ENCODE measurements at regions not wholly inside any gene's neighbourhood (a gene's known extent, or its start where the extent isn't known, plus 50 kb on each side); places are given as distances from the start of the nearest gene placed in this dataset.
"Not testable (repeated sequence)": the region's sequence is repeated elsewhere in the genome, so short reads cannot be mapped to it uniquely, and the experiment has no call there.

DNA sequence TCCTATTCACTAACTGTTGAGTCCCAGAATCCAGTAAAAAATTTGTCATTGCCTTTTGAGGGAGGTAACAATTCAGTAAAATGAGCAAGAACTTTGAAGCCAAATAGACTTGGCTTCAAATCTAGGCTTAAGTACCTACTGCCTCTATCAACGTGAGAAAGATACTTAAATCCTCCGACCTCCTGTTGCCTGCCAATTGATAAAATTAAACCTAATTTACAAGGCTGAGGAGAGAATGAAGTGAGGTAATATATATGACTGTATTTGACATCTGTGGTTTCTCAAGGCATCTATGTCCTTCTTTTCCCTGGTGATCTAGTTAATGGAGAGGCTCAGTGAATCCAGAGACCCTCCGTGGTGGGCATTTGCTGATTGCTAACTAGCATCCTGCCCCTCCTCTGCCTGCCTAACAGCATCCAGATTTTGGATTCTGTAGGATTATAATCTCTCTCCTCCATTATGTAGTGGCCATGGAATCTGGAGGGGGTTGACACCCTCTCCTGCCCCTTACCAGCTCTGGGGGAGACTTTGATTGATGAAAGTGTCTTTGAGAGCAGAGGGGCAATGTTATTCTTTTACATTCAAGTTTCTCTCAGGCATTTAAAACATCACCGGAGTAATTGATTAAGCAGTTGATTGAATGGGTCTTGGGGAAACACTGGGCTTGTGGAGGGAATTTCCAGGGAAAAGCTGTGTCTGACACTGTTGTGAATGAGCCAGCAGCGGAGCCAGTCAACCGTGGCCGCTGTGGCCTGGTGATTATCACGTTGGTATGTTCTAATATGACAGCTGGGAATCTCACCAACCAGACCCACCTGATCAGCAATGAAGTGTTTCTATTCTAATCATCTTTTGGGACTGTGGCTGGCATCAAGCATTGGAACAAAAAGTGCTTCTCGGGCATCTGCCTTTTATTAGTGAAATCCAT, 140.7 kb upstream of the FAM78B start:
- peak; percentile 27 to 68 for DNase-seq

DNA sequence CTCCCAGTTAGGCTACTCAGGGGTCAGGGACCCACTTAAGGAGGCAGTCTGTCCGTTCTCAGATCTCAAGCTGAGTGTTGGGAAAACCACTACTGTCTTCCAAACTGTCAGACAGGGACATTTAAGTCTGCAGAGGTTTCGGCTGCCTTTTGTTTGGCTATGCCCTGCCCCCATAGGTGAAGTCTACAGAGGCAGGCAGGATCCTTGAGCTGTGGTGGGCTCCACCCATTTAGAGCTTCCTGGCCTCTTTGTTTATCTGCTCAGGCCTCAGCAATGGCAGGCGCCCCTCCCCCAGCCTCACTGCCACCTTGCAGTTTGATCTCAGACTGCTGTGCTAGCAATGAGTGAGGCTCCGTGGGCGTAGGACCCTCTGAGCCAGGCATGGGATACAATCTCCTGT, 149.5 kb upstream of the FAM78B start:
- not testable (repeated sequence) for DNase-seq

DNA sequence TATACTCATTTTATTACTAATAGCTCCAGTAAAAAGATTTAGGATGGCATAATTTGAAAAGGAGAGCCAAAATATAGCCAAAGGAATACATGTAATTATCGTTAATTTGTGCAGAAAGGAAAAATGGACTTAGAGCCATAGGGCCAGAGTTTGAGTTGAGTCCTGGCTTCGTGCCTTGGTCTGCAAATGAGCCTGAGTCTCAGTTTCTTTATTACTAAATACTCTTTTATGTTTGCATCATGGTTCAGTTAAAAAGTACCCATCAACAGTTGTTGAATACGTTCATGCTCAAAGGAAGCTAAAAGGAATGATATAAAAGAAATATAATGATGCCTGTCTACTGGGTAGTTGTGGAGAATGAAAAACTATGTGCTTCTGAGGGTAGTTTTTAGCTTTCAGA, 155.7 kb upstream of the FAM78B start:
- no peak for DNase-seq

DNA sequence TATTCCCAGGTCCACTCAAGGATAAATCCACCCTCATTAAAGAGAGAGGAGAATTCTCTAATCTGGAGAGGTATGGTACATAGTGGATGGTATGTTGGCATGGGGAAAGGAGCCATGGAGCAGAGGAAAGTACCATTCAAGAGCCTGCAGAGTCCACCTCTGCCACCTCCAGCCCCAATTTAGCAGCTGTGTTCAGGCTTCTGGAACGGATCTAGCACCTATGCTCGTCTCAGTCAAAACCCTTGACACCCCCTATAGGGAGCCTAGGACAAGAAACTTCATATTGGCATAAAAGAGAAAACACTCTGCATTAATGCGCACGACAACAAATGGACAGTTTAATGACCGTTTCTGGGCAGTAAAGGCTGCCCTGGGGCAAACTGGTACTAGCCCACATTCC, 161.1 kb upstream of the FAM78B start:
- DNase-seq, result no peak

DNA sequence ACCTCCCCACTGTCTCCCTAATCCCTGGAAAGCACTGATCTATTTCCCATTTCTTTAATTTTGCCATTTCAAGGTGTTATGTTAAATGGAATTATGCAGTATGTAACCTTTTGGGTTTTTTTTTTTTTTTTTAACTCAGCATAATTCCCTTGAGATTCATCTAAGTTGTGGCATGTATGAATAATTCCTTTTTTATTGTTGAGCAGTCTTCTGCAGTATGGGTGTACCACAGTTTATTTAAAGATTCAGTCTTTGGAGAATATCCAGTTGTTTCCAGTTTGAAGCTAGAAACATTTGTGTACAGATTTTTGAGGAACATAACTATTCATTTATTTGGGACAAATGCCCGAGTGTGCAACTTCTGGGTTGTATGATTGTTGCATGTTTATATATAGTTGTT, 162.2 kb upstream of the FAM78B start:
- DNase-seq, result no peak

DNA sequence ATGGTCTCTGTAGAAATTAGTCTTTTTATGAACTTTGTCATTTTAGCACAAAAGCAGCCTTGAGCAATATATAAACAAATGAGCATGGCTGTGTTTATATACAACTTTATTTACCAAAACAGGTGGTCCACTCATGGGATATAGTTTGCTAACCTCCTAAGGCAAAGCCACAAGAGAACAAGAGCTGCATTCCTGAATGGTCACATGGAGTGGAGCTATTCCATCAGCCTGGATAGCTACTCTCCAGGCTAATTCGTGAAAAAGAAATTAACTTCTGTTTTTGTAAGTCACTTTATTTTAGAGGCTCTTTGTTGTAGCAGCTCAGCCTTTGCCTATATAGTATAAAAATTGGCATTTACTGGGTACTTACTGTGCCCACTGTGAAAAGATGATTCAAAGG, 163.3 kb upstream of the FAM78B start:
- DNase-seq, result no peak

DNA sequence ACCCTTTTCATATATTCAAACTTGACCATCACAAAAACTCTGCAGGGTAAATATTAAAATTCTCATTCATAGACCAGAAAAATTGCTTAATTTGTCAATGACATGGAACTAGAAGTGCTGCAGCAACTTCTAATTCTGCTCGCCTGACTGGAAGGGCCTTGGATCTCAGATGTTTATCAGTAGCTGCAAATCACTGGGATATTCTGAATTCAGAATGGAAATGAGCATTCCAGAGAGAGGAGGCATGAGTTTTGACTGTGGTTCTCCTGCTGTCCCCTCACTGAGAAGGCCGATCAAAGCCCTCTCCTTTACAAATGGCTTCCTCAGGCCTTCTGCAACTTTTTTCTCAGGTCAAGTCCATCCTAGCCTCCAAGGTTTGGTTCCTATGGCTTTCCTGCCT, 171.3 kb upstream of the FAM78B start:
- no peak for DNase-seq

DNA sequence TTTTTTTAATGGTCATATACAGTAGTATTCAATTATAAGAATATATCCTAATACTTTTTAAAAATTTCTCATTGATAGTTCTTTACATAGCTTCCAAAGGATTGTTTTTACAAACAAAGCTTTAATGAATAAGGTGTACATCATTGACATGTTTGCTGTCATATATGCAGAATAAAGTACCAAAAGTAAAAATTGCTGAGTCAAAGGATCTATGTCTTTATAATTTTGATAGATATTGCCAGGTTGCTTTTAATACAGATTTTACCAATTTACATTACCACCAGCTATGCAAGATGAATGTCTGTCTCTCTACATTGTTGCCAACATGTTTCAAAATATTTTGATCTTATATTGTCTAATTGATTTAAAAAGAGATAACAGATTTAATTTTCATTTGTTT, 173.9 kb upstream of the FAM78B start:
- DNase-seq, result no peak

DNA sequence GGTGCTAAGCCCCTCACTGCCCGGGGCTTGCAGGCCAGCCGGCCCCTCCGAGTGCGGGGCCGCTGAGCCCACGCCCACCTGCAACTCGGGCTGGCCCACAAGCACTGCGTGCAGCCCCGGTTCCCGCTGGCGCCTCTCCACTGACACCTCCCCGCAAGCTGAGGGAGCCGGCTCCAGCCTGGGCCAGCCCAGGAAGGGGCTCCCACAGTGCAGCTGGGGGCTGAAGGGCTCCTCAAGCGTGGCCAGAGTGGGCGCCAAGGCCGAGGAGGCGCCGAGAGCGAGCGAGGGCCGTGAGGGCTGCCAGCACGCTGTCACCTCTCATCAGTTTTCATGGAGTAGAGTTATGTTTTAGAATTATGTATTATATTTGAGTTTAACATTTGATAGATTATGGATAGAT, 176.5 kb upstream of the FAM78B start:
- no peak for DNase-seq

DNA sequence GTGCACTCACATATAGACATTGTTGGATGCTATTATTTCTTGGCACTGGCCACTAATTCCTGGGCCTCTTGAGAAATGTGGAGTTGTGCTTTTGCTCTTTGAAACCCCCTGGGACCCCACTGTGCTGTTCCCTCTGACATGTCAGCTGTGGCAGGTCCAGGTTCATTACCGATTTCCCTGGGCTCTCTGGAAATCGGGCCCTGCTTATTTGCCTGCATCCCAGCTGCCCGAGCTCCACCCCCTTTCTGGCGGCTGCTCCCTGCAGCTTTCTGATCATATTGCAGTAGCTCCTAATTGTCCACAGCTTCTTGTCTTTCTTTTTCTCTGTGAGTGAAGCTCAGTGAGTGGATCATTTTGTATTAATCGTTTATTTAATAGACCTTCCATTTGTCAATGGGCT, 183.7 kb upstream of the FAM78B start:
- peak; percentile 70 to 94 for DNase-seq

DNA sequence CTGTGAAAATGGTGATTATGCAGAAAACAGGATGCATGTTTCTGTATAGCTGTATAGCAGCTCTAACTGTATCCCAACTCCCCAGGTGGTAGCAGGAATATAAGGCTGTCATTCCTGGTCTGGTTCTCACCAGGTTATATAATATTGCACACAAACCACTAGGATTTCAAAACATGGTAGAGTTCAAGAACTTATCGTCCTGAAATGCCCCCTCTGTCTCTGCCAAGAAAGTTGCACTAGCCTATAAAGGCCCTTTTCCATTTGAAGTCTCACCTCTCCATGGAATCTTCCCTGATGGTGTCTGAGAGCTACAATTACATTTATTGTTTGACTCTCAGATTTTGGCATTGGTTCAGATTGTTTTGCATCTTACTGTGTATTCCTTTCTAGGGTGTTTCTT, 184.9 kb upstream of the FAM78B start:
- no peak for DNase-seq

DNA sequence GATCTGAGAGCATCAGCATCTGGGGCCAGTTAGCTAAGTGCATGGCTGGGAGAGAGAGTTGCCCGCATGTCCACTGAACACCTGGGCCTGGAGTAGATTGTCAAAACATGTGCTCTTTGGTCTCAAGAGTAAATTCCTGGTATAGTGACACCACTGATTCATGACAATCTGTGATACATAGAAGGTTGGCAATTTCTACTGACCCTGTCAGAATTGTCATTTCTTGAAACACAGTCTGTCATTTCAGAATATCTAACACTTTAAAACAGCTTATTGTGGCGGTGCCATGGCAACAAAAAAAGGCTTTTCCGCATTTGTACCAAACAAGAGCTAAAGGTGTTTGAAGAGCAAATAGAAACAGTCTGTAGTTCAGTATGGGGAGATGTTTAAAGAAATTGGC, 186.4 kb upstream of the FAM78B start:
- no peak for DNase-seq

DNA sequence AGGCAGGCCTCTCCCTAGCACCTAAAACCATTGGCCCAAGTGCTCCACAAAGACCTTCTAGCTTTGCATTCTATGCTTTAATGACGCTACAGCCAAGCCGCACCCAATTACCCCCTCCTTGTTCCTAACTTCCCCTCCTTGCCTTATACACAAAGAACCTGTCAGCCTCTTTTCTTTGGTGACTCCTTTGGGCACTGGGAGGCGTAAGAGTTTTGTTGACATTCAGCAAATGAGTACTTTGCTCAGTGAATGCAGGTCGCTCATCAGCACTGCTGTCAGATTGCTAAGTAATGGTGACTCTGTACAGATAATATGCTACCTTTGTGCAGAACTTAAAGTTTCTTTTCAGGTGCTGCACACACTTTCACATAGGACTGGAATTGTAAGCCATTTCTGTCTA, 187.6 kb upstream of the FAM78B start:
- peak in 1 of 2 experiments; percentile 7 for DNase-seq

DNA sequence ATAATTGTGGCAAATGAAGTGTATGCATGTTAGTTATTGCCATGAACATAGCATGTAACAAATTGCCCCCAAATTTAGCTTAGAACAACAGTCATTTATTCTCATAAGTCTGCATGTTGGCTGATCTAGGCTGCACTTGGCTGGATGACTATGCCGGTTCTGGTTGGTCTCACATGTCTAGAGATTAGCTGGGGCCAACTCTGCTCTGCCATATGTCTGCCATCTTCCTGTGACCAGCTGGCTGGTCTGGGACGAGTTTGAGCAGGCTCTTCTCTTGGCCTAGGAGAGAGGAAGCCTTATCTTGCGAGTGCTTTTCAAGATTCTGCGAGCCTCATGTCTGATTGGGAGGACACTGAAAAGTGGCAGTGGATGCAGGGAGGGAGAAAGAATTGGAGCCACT, 198.3 kb upstream of the FAM78B start:
- no peak for DNase-seq

DNA sequence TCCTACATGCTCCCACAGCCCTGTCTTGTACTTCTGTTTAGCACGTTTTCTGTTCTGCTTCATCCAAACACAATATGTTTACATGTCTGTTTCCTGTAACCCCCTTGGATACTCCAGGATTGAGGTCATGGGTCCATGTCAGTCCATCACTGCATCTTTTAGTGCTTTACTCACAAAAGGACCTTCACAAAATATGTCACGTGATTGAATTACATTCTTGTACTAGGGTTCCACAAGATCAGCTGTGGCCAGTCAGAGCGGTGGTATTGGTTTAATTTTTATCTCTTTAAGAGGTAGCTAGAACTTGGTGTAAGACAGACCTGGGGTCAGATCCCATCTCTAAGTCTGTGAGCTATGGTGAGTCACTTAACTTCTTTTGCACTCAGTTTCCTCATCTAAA, 201.2 kb upstream of the FAM78B start:
- DNase-seq, result no peak

DNA sequence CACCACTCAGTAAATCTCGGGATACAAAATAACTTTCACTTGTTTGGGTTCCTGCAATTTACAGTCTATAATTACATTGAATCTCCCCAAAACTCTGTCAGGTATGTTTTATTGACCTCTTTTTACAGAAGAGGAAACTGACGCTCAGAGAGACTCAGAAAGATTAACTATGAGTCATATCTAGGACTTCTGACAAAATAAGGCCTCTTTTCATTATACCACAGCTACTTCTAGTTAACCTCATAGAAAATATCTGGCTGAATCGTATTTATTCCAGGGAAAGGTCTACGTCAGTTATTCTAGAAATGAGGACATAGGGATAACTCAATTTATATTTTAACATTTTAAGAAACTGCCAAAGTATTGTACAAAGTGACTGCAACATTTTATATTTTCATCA, 211.1 kb upstream of the FAM78B start:
- no peak for DNase-seq

DNA sequence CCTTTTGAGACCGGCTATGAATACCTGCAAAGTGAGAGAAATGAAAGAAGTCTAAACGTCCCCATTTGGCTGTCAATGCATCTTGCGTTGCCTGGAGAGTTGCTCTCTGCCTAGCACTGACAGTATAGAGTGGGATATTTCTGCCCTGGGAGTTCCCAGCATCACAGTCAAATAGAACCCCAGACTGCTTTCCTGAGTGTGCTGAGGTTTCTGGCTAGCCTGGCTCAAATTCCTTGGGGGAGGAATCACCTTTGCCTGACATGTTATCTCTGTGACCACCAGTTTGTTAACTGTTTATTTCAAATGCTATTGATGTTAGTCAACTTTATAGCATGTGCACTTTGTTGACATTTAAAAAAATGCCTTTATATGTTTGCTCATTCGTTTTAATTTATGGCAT, 212.0 kb upstream of the FAM78B start:
- DNase-seq, result no peak

DNA sequence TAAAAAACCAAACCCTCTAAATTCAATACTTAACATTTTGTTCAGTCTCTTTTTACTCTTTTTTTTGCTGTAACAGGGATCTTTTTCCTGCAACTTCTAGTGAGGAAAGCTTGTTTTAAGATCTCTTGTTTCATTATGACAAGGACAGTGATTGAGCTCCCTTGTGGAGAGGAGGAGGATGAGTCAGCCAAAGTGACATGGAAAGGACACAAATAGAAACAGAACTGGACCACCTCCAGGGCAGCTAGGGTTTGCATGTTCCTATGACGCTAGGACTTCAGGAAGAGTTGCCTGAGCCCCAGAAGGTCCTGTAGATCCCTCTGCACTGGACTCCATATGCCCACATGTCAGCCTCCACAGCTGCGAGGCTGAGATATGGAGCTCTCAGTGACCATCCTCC, 212.6 kb upstream of the FAM78B start:
- no peak for DNase-seq

DNA sequence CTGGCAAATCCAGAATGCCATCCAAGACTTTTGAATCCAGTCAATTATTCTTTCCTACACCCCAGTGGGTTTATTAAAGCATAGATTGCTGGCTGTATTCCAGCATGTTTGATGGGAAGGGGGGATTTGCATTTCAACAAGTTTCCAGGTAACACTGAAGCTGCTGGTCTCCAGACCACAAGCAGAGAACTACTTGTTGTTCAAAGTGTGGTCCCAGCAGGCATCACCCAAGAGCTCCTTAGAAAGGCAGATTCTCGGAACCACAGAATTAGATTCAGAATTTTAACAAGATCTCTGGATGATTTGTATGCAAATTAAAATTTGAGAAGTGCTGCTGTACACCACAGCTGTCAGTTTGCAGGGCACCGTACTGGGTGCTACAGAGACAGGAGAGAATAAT, 216.3 kb upstream of the FAM78B start:
- peak; percentile 92 to 93 for DNase-seq

DNA sequence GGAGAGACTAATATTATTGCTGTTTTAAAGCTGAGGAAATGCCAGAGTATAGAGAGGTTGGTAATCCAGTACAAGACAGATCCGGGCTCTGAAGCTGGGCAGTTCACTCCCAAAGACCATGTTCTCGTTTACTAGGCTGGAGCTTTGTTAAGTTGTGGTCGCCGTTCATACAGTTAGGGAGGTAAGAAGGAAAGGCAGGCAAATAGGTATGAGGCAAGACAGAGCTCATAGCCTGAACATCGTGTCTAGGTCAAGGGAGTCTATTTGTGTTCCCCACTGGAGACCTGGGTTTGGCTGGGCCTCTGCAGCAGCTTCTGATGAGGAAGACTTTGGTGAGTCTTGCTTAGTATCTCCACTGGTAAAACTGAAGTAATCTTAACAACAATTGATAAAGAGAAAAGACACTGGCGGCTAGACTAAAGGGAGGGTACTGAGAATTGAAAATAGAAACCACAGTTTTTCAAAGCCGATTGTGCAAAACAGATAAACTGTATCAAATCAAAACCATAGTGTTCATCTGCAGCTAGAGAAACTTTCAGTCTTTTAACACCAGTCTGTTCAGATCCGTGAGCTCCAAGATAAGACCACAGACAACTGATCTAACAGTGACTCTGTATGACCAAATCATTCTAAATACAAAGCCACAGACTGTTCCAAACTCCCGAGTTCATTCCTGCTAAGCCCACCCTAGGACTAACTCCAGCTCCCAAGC, 217.0 kb upstream of the FAM78B start:
- peak in 1 of 2 experiments; percentile 49 for DNase-seq

DNA sequence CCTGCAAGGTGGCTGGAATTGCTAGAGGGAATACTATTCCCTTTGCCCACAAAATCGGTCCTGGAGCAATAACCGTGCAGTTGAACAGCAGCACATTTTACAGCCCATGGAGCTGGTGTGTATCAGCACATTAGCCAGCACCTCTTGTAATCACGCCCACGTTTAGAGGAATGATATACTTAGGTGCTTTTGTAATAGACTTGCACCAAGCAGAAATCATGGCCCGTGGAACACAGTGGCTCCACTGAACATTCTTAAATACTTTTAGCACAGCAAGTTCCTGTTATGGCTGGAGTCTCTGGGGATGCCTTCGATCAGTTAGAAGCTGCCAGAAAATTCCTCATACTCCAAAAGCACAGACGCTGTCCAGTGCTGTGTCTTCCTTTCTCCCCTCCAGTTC, 218.1 kb upstream of the FAM78B start:
- no peak for DNase-seq

DNA sequence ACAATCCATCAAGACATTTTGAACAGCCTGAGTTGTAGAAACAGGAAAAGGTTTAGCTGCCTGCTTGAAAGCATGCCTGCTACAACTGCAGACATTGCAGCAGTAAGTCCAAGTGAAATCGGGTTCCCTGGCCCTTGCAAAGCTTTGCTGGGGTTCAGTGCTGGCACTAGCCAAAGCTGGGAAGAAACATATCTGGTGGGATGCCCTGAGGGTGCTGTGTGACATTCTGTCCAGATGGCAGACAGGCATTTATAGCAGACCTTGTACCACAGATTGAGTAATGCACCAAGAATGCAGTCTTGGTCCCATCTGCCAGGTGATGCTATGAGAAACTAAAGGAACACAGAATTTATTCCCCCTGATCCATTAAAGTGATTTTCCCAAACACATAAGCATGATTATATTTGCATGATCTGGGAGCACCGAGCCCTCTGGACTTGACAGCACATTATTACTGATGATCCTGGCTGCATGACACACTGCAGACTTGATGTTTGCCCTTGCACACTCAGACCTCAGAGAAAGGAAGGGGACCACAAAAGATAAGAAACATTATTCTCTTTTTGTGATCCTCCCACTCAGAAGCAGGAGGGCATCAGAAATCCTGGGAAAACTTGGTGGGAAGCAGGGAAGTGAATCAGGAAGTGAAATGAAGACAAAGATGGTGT, 223.7 kb upstream of the FAM78B start:
- DNase-seq, result no peak

DNA sequence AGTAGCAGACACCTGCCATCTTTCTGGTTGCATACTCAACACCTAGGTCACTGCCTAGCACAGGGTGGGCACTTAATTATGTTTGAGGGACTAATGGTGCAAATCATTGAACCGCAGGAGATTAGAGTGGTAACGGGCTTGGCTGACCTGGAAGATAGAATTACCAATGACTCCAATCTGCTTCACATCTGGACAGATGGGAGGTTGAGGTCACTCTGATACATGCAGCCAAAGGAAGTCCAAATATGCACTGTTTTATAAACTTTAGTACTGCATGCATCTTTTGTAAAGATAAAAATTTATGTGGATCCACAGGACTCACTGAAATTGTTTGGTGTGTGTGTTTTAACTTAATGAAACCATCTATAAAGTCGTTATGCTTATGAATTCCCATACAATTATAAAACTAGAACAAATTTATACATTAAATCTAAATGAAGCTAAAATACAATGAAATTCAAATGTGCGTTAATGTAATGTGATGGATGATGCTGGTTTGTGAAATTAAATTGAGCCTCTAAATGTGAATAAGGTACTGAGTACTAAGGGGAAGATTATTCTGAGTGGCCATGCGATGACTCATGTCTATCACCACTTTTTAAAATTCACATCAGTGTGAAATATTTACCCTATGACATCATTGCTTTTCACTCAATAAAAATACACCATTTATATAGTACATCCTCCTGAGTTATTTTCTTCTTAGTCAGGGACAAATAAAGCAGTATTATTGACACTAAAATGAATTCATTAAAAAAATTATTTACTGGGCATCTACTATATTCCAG, 224.7 kb upstream of the FAM78B start:
- no peak for DNase-seq

Measured in NCI-H526 (cell line).